ENCODE measurements at regions not wholly inside any gene's neighbourhood (a gene's known extent, or its start where the extent isn't known, plus 50 kb on each side); places are given as distances from the start of the nearest gene placed in this dataset.
"Not testable (repeated sequence)": the region's sequence is repeated elsewhere in the genome, so short reads cannot be mapped to it uniquely, and the experiment has no call there.

DNA sequence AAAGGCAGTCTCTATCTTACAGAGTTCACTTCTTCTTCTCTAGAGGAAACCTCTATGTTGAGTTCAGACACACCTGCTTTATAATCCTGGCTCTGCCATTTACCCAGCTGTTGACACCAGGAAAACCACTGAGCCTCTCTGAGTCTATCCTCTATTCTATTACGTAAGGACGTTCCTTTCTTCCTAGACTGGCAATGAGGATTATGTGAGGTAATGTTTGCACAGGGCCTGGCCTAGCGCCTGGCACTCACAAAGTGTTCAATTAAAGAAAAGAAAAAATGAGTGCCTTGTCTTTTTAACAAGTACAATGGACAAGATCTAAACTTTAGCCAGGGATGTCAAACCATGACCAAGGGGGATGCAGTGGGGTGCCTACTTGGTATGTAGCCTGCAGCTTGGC, 641.9 kb upstream of the TBX3 start:
- no peak for DNase-seq (ENCODE audit: low read depth)

GRCh38 chr12:115324949-115325593, 641.1 kb upstream of the TBX3 start:
- DNase-seq (ENCODE audit: low read depth), result no peak

DNA sequence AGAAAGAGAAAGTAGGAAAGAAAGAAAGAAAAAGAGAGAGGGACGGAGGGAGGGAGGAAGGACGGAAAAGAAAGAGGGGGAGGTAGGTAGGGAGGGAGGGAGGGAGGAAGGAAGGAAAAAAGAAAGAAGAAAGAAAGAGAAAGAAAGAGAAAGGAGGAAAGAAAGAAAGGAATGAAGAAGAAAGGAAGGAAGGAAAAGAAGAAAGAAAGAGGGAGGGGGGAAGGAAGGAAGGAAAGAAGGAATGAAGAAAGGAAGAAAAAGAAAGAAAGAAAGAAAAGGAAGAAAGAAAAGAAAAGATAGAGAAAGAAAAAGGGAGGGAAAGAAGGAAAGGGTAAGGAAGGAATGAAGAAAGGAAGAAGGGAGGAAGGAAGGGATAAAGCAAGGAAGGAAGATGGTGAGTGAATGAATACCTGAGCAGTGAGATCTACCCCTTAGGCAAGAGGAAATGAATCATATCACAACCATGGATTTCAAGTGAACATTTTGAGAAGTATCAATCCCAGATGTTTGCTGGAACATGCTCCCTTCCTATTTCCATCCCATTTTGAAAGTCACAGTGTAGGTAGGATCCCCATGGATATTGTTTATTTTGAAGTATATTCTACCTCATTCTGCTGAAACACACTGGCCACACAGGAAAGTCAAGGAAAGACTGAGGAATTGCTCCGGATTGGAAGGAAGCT, 639.4 kb upstream of the TBX3 start:
- peak; percentile 63 for DNase-seq (ENCODE audit: low read depth)

DNA sequence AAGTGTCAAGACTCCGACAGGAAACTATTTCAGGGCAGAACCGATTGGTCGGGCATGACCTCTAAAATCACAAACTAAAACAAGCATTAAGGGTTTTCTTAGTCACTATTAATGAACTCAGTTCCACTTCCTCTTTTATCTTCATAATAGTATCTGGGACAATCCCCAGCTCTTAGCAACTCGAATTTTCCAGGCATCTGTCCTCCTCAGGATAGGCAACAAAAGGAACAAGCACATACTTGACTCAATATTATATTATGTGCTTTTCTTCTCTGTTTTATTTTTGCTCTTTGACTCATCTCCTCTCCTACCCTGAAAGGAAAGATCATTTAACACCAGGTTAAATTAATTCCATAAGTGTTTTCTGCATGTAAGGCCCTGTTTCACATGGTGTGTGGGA, 638.3 kb upstream of the TBX3 start:
- peak; percentile 13 for DNase-seq (ENCODE audit: low read depth)

DNA sequence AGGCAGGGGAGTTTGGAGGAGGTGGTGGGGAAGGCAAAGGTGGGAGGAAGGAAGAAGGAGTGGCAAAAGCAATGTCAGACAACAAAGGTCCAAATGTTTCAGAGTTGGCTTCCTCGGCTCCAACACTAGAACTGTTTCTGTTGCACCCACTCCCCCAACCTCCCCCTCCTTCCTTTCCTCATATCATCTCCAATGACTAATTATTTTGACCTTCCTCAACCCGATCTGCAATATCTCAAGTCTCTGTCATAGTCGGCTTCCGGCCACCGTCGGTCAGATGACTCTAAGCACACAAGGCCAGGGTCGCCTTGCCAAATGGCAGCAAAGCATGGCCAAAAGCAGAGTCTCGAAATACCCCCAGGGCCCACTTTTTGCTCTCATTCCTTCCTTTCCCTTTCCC, 637.0 kb upstream of the TBX3 start:
- DNase-seq (ENCODE audit: low read depth), result no peak

DNA sequence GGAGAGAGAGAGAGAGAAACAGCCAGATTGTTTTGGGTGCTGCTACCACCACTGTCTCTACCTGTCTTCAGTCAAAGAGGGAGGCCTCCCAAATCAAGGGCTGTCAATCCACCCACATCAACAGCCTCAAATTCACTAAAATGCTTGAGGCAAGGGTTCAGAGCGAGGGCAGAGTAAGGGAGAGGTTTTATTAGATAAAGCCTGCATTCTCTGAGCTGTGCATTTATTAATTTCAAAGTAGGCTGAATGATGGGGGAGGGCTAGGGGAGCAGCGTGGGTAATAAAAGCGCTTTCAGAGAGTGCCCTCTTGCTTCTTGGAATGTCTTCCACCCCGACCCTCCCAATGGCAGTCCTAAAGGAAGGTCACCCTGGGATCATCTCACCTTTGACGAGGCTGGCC, 636.5 kb upstream of the TBX3 start:
- no peak for DNase-seq (ENCODE audit: low read depth)

- no peak for DNase-seq (ENCODE audit: low read depth)
Measured at GRCh38 chr12:115319446-115320040, 635.6 kb upstream of the TBX3 start.

DNA sequence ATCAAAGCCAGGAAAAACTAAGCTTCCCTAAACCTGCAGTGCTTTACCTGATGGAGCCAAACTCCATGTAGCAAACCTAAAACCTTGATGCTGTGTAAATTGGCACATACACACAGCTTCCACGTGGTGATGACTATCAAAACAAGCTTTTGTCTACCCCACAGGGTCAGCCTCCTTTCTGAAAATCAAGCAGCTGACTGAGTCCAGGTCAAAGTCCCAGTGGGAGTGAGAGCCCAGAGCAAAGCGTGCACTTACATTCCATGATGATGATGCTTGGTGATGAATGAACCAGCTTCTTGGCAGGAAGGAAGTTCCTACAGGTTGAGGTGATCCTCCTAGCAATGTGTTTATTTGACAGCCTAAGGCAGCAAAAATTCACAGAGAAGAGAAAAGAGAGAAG, 630.0 kb upstream of the TBX3 start:
- peak; percentile 88 for DNase-seq (ENCODE audit: low read depth)

DNA sequence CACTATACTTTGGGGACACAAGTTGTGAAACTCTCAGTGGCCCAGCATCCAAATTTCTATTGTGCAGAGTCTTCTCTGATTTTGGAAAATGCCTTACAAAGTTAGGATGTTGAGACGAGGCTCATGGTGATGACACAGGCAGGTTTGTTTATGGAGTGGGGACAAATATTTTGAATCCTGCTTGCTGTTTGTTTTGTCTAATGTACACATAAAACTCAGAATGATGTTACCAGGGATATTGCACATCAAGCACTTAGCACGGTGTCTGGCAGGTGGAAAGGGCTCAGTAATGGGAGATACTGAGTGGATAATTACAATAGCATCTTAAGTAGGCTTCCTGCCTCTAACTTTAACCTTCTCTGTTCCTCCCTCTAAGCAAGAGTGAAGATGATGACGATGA, 628.9 kb upstream of the TBX3 start:
- no peak for DNase-seq (ENCODE audit: low read depth)

- DNase-seq (ENCODE audit: low read depth), result no peak
Measured at GRCh38 chr12:115311875-115312274, 627.9 kb upstream of the TBX3 start.

- no peak for DNase-seq (ENCODE audit: low read depth)
Measured at GRCh38 chr12:115308918-115309317, 624.9 kb upstream of the TBX3 start.

DNA sequence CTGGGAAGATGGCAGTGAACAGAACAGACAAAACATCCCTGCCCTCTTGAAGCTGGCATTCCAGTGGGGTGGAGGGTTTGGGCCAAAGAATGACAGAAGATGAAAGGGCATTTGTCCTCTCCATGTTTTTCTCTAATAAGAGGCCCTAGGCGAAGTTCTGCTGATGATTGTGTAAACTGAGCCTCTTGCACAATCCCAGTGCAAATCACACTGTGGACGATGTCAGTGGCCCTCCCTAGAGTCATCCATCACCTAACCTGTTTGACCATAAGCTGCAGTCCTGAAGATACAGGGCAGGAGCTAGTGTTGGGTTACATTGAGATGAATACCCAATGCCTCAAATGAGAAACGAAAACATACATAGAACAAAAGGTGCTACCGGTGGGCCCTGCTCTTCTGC, 622.4 kb upstream of the TBX3 start:
- DNase-seq (ENCODE audit: low read depth), result no peak

GRCh38 chr12:115305867-115306266, 621.9 kb upstream of the TBX3 start:
- DNase-seq (ENCODE audit: low read depth), result no peak

GRCh38 chr12:115305275-115305674, 621.3 kb upstream of the TBX3 start:
- DNase-seq (ENCODE audit: low read depth), result no peak

GRCh38 chr12:115303723-115304309, 619.8 kb upstream of the TBX3 start:
- no peak for DNase-seq (ENCODE audit: low read depth)

DNA sequence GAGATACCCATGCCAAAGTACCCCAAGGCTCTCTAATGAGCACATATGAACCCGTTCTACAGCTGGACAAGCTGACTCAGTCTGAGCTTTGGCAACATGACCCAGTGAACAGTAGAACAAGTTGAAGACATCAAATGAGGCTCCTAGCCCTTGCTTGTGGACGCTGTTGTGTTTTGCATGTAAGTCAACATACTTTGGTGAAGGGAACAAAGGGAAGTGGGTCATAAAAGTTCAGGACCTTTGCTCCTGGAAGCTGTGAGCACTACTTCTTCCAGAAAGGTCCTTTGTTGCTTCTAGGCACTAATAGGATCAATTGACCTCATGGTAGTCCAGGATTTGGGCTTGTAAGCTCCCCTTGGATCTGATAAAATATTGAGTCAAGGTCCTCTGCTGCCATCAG, 613.5 kb upstream of the TBX3 start:
- no peak for DNase-seq (ENCODE audit: low read depth)

GRCh38 chr12:115296613-115297198, 612.7 kb upstream of the TBX3 start:
- DNase-seq (ENCODE audit: low read depth), result no peak

GRCh38 chr12:115295886-115296285, 611.9 kb upstream of the TBX3 start:
- no peak for DNase-seq (ENCODE audit: low read depth)

- DNase-seq (ENCODE audit: low read depth), result peak; percentile 34
Measured at GRCh38 chr12:115294453-115295133, 610.6 kb upstream of the TBX3 start.

GRCh38 chr12:115285429-115285828, 601.5 kb upstream of the TBX3 start:
- not testable (repeated sequence) for DNase-seq (ENCODE audit: low read depth)

DNA sequence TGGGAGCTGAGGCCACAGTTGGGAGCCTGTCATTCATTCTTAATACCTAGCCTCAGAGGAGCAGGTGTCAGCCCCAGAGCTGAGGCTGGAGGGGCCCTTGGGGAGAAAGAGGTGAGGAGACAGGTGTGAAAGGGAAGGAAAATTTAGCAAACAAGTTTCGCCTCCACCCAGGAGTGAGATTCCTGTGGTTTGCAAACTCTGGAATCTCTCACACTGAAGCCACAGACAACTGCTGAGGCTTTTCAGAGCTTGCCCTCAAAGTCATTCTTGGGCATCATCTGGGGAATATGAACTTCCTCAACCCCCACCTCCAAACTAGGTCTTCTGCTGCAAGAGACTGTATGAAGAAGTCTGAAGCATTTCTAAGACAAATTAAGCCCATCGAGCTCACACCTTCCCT, 589.5 kb upstream of the TBX3 start:
- DNase-seq (ENCODE audit: low read depth), result no peak

DNA sequence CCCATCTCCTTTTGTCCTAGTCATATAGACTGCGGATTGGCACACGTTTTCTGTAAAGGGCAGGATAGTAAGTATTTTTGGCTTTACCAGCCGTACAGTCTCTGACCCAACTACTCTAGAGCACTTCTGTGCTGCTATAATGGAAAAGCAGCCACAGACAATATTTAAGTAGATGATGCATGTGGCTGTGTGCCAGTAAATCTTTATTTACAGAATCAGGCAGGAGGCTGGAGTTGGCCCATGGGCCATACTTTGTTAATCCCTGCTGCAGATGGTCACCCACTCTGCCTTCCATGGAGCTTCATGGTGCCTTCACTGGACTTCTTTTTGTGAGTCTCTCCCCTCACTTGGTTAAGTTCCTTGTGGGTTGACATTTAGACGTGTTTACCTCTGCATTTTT, 584.5 kb upstream of the TBX3 start:
- no peak for DNase-seq (ENCODE audit: low read depth)

Measured in HT1080 (cell line).